ENCODE measurements at regions not wholly inside any gene's neighbourhood (a gene's known extent, or its start where the extent isn't known, plus 50 kb on each side); places are given as distances from the start of the nearest gene placed in this dataset.

DNA sequence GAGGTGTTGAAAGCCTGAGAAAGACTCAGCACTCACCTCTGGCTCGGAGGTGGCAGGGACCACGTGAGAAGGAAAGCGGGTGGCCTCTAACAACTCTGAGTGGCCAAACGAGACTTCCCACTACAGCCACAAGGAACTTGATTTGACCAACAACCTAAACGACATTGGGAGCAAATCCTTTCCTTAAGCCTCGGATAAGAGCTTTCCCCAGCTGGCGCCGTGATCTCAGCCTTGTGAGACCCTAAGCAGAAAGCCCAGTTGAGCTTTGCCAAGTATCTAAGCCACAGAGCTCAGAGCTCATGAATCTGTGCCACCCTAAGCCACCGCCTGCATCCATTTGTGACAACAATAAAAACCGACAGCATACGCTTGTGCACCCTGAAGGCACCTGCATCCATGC is 636.0 kb downstream of the TBC1D22A start:
- H3K4me3 ChIP-seq (ENCODE audit: low read depth, low read length): no peak overlapping the region
- TF ChIP-seq, protein P1, sequence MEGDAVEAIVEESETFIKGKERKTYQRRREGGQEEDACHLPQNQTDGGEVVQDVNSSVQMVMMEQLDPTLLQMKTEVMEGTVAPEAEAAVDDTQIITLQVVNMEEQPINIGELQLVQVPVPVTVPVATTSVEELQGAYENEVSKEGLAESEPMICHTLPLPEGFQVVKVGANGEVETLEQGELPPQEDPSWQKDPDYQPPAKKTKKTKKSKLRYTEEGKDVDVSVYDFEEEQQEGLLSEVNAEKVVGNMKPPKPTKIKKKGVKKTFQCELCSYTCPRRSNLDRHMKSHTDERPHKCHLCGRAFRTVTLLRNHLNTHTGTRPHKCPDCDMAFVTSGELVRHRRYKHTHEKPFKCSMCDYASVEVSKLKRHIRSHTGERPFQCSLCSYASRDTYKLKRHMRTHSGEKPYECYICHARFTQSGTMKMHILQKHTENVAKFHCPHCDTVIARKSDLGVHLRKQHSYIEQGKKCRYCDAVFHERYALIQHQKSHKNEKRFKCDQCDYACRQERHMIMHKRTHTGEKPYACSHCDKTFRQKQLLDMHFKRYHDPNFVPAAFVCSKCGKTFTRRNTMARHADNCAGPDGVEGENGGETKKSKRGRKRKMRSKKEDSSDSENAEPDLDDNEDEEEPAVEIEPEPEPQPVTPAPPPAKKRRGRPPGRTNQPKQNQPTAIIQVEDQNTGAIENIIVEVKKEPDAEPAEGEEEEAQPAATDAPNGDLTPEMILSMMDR (IDR thresholded peaks at IDR 0.05; ENCODE audit: low read depth, low read length, missing control alignments): no peak
- DNase-seq (ENCODE audit: low read depth): no peak

DNA sequence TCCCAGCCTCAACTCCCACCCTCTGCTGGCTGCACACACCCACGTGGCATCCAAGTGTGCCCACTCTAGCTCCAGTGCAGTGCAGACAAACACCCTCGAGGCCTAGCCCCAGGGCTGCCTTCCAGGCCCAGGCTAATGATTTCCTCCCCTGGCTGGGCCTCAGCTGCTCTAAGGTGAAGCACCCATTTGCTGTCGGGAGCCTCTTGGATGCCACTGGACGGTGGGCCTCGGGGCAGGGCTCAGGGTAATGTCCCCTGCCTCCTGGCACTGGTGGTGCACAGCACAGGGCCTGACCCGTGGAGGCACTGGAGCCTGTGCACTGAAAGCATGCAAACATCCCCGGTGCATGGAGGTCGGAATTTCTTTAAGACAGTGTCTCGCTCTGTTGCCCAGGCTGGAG is 635.2 kb downstream of the TBC1D22A start:
- no peak overlapping the region for H3K4me3 ChIP-seq (ENCODE audit: low read depth, low read length)
- TF ChIP-seq, protein P1 (IDR thresholded peaks at IDR 0.05; ENCODE audit: low read depth, low read length, missing control alignments): no peak

DNA sequence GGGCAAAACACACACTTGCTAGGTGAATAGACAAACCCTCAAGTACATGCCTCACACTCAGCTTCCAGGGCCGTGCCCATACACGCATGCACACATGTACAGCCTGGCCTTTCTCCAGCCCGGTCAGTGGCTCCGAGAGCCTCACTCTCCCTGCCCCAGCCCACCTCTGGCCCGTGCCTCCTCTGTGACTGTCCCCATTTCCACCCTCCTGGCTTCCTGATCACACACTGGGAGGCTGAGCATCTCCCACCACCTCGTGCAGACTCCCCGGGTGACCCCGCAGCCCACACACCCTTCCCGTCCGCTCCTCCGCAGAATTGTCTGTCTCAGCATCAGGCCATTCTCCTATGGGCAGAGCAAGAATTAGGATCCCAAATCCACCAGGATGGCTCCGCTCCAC is 634.1 kb downstream of the TBC1D22A start:
- TF ChIP-seq, protein P1 (IDR thresholded peaks at IDR 0.05; ENCODE audit: low read depth, low read length, missing control alignments): no peak
- DNase-seq (ENCODE audit: low read depth): no peak
- no peak overlapping the region for H3K4me3 ChIP-seq (ENCODE audit: low read depth, low read length)

More for the DNA sequence above, 635.2 kb downstream of the TBC1D22A start:
- no peak for DNase-seq (ENCODE audit: low read depth)

DNA sequence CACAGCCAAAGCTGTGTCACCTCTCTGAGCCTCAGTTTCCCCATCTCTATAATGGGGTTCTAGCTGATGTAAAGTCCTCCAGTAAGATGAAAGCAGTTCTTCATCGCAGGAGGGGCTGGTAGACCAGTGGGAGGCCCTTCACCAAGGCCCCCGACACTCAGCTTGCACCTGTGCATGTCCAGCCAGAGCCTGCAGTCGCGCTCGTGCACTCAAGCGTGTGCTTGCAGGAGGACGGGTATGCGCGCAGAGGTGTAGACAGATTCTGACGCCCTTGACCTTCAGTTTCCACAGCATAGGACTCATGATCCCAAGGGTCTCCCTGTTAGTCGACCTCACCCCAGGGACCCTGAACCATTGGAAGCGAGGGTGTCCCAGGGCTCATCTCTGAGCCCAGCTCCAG is 633.7 kb downstream of the TBC1D22A start:
- DNase-seq (ENCODE audit: low read depth): no peak
- TF ChIP-seq, protein P1 (IDR thresholded peaks at IDR 0.05; ENCODE audit: low read depth, low read length, missing control alignments): no peak
- no peak overlapping the region for H3K4me3 ChIP-seq (ENCODE audit: low read depth, low read length)

DNA sequence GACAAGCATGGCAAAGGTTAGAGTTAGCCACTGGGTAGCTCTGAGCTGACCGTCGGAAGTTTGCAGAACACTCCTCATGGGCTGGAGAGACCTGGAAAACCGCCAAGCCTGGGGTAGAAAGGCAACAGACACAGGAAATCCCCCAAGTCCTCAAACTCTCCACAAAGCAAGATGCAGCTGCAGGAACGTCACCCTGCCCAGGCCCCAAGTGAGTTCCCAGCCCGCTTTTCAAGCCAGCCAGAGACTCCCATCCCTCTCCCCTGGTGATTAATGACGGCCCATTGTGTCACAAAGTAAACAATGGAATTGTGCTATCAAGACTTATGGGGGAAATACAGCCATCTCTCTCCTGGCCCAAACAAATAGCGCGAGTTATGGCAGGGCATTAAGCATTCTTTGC is 633.0 kb downstream of the TBC1D22A start:
- no peak overlapping the region for H3K4me3 ChIP-seq (ENCODE audit: low read depth, low read length)
- no peak for DNase-seq (ENCODE audit: low read depth)
- TF ChIP-seq, protein P1 (IDR thresholded peaks at IDR 0.05; ENCODE audit: low read depth, low read length, missing control alignments): no peak

DNA sequence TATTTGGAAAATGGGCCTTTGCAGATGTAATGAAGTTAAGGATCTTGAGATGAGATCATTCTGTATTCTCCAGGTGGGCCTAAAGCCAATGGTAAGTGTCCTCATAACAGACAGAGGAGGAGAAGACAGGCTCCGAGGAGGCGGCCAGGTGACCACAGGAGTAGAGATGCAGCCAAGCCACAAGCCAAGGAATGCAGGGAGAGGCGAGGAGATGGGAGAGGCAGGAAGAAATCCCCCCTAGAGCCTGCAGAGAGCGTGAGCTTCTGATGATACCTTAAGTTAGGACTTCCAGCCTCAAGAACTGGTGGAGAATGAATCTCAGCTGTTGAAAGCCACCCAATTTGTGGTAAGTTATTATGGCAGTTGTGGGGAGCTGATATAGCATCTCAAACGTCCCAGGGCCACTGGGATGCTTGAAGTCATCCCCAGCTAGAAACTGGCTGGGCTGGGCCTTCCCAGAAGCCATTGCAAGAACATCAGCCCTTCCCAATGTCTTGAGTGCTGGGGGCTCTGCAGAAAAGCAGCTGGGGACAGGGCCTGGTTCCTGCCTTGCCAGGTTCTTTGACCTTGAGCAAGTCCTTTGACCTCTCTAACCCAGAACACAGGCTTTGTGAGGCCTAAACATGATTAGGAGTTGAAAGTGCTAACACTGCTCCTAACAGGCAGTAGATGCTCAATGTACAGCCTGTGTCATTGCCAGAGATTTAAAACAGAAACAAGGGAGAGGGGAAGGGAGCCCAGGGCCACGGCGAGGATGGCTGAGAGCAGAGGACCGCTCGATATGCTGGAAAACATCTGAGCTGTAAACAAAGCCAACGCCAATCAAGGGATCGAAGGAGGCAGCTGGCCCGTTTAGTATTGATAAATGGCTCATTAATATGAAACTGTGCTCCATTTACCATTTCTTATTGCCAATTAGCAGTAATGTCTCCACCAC is 632.3 kb downstream of the TBC1D22A start:
- no peak for DNase-seq (ENCODE audit: low read depth)
- TF ChIP-seq, protein P1 (IDR thresholded peaks at IDR 0.05; ENCODE audit: low read depth, low read length, missing control alignments): no peak
- no peak overlapping the region for H3K4me3 ChIP-seq (ENCODE audit: low read depth, low read length)

DNA sequence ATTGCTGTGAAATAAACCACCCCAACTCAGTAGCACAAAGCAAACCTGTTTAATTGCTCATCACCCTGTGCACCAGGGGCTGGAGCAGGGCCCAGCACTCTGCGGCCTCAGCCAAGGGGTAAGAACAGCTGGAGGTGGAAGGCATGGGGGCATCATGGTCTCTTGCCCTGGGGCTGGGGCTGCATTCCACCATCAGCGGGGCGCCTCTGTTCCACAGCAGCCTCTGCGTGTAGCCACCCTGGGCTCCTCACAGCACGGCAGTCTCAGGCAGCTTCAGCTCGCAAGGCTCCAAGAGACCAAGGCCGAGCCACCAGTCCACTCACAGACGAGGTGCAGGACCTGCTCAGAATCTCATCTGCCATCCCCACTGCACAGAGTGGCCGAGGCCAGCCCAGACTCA is 630.7 kb downstream of the TBC1D22A start:
- TF ChIP-seq, protein P1 (IDR thresholded peaks at IDR 0.05; ENCODE audit: low read depth, low read length, missing control alignments): no peak
- DNase-seq (ENCODE audit: low read depth): no peak
- H3K4me3 ChIP-seq (ENCODE audit: low read depth, low read length): no peak overlapping the region
